ENCODE measurements at regions not wholly inside any gene's neighbourhood (a gene's known extent, or its start where the extent isn't known, plus 50 kb on each side); places are given as distances from the start of the nearest gene placed in this dataset.

GRCh38 chr2:129720761-129721160, 258.7 kb upstream of the RAB6C start:
- ATAC-seq (no peak), DNase-seq (ENCODE audit: low spot score) (no peak), FAIRE-seq (no peak)
- H3K27me3 ChIP-seq (ENCODE audit: control insufficient read depth in 1 of 2, insufficient read depth in 2 of 2, low read length in 2 of 2): peaks cover 4 to 50% of the 10 kb centered on the region in 2 experiments; a peak in 3 of 5 replicates
- no peak overlapping the region for H2AFZ ChIP-seq (ENCODE audit: low read length)
- no peaks in the 10 kb centered on the region for H4K20me1 ChIP-seq (ENCODE audit: insufficient read depth, low read length)
- H3K9ac ChIP-seq (ENCODE audit: insufficient read depth, low read depth, low read length): no peak overlapping the region
- H3K79me2 ChIP-seq (ENCODE audit: insufficient read depth, low read length): no peaks in the 10 kb centered on the region
- WGBS (ENCODE audit: low lambda C conversion rate): 2% methylated on average over 6 of the region's 6 CpGs
- ChIA-PET CTCF (ENCODE audit: low intra/inter-chr PET ratio, low total read pairs) (no interaction called here), POLR2A (no interaction called here)
- H3K4me1 ChIP-seq (ENCODE audit: insufficient read depth, low read length): no peaks in the 10 kb centered on the region
- H3K27ac ChIP-seq (ENCODE audit: extremely low read length, insufficient read depth, low read length): no peak overlapping the region
- intact Hi-C loops (cut with micrococcal nuclease; ENCODE audit: unreplicated experiment): no loop called here
- no peak overlapping the region for H3K4me2 ChIP-seq (ENCODE audit: low read depth, low read length)
- no peaks in the 10 kb centered on the region for H3K9me3 ChIP-seq (ENCODE audit: low read length)
- BruUV-seq (replicated peaks): no TSS peak
- H3K4me3 ChIP-seq (replicated peaks in 1 of 3; ENCODE audit: insufficient read depth in 1 of 3, low read depth in 2 of 3, low read length in 3 of 3): no peak overlapping the region
- in situ Hi-C loops (cut with HindIII; ENCODE audit: extremely low pct_ligation_motif_present, low pct_unique_long_range_greater_than_20kb): no loop called here
- TF ChIP-seq ZNF275 (CRISPR knock-in tag; IDR thresholded peaks at IDR 0.05; ENCODE audit: borderline replicate concordance) (no peak), ZNF101 (CRISPR knock-in tag; IDR thresholded peaks at IDR 0.05; ENCODE audit: borderline replicate concordance, low read depth) (no peak), SRSF9 (IDR thresholded peaks at IDR 0.05; ENCODE audit: borderline replicate concordance, insufficient read depth, low read depth, low read length, poor library complexity, severe bottlenecking) (no peak), ATF1 (CRISPR knock-in tag; IDR thresholded peaks at IDR 0.05) (no peak), SRF (IDR thresholded peaks at IDR 0.05; ENCODE audit: low read depth, low read length) (no peak), ZNF777 (CRISPR knock-in tag; IDR thresholded peaks at IDR 0.05) (no peak), ZNF710 (CRISPR knock-in tag; IDR thresholded peaks at IDR 0.05; ENCODE audit: borderline replicate concordance) (no peak), HMG20B (CRISPR knock-in tag; conservative IDR thresholded peaks at IDR 0.05) (no peak), HNF1A (IDR thresholded peaks at IDR 0.05; ENCODE audit: low read depth) (no peak), HNF1A (CRISPR knock-in tag; IDR thresholded peaks at IDR 0.05; ENCODE audit: borderline replicate concordance) (no peak), ZBTB49 (CRISPR knock-in tag; IDR thresholded peaks at IDR 0.05; ENCODE audit: borderline replicate concordance) (no peak), HOXA7 (CRISPR knock-in tag; IDR thresholded peaks at IDR 0.05) (no peak), MLLT10 (CRISPR knock-in tag; IDR thresholded peaks at IDR 0.05) (no peak)
- H3K36me3 ChIP-seq (replicated peaks in 1 of 2; ENCODE audit: control insufficient read depth in 1 of 2, insufficient read depth in 2 of 2, low read length in 2 of 2): no peaks in the 10 kb centered on the region
